ENCODE measurements at regions not wholly inside any gene's neighbourhood (a gene's known extent, or its start where the extent isn't known, plus 50 kb on each side); places are given as distances from the start of the nearest gene placed in this dataset.

- H3K4me2 ChIP-seq (ENCODE audit: low read length): no peak overlapping the region
- TF ChIP-seq CTCF (IDR thresholded peaks at IDR 0.05; ENCODE audit: low read depth, low read length, poor library complexity, severe bottlenecking): no peak
- TF ChIP-seq EZH2phosphoT487 (IDR thresholded peaks at IDR 0.05; ENCODE audit: borderline replicate concordance, low read length): no peak
- H3K79me2 ChIP-seq (ENCODE audit: control insufficient read depth, low read length): no peaks in the 10 kb centered on the region
- H3K9me3 ChIP-seq (ENCODE audit: control insufficient read depth, insufficient read depth, low read length): no peaks in the 10 kb centered on the region
- H3K36me3 ChIP-seq (ENCODE audit: control insufficient read depth, low read length): no peaks in the 10 kb centered on the region
- H3K27ac ChIP-seq (ENCODE audit: low read depth, low read length): no peak overlapping the region
- H4K20me1 ChIP-seq (ENCODE audit: control insufficient read depth, insufficient read depth, low read depth, low read length): no peaks in the 10 kb centered on the region
- H3K4me3 ChIP-seq (ENCODE audit: low read length): no peak overlapping the region
- no peaks in the 10 kb centered on the region for H3K4me1 ChIP-seq (ENCODE audit: control insufficient read depth, low read length)
- H3K9me2 ChIP-seq (replicated peaks; ENCODE audit: control insufficient read depth, low read length): no peaks in the 10 kb centered on the region
- H3K27me3 ChIP-seq (ENCODE audit: control insufficient read depth, low read length): no peaks in the 10 kb centered on the region
- no peaks in the 10 kb centered on the region for H3F3A ChIP-seq (ENCODE audit: control insufficient read depth, insufficient read depth)
Observed at GRCh38 chr16:73326770-73327470, 279.0 kb upstream of the ZFHX3 start.

GRCh38 chr16:73326221-73326620 lies 278.3 kb upstream of the ZFHX3 start:
- TF ChIP-seq CTCF (IDR thresholded peaks at IDR 0.05; ENCODE audit: low read depth, low read length, poor library complexity, severe bottlenecking) (no peak), EZH2phosphoT487 (IDR thresholded peaks at IDR 0.05; ENCODE audit: borderline replicate concordance, low read length) (no peak)
- no peaks in the 10 kb centered on the region for H3K79me2 ChIP-seq (ENCODE audit: control insufficient read depth, low read length)
- H3K9me3 ChIP-seq (ENCODE audit: control insufficient read depth, insufficient read depth, low read length): no peaks in the 10 kb centered on the region
- no peak overlapping the region for H3K27ac ChIP-seq (ENCODE audit: low read depth, low read length)
- H3F3A ChIP-seq (ENCODE audit: control insufficient read depth, insufficient read depth): no peaks in the 10 kb centered on the region
- no peaks in the 10 kb centered on the region for H4K20me1 ChIP-seq (ENCODE audit: control insufficient read depth, insufficient read depth, low read depth, low read length)
- no peaks in the 10 kb centered on the region for H3K9me2 ChIP-seq (replicated peaks; ENCODE audit: control insufficient read depth, low read length)
- no peak overlapping the region for H3K4me2 ChIP-seq (ENCODE audit: low read length)
- no peaks in the 10 kb centered on the region for H3K27me3 ChIP-seq (ENCODE audit: control insufficient read depth, low read length)
- H3K36me3 ChIP-seq (ENCODE audit: control insufficient read depth, low read length): no peaks in the 10 kb centered on the region
- H3K4me1 ChIP-seq (ENCODE audit: control insufficient read depth, low read length): no peaks in the 10 kb centered on the region
- H3K4me3 ChIP-seq (ENCODE audit: low read length): no peak overlapping the region

GRCh38 chr16:73323880-73324279 lies 276.0 kb upstream of the ZFHX3 start:
- no peak overlapping the region for H3K4me2 ChIP-seq (ENCODE audit: low read length)
- no peaks in the 10 kb centered on the region for H3K9me2 ChIP-seq (replicated peaks; ENCODE audit: control insufficient read depth, low read length)
- H4K20me1 ChIP-seq (ENCODE audit: control insufficient read depth, insufficient read depth, low read depth, low read length): no peaks in the 10 kb centered on the region
- no peaks in the 10 kb centered on the region for H3K27me3 ChIP-seq (ENCODE audit: control insufficient read depth, low read length)
- H3K79me2 ChIP-seq (ENCODE audit: control insufficient read depth, low read length): no peaks in the 10 kb centered on the region
- no peaks in the 10 kb centered on the region for H3K36me3 ChIP-seq (ENCODE audit: control insufficient read depth, low read length)
- H3K9me3 ChIP-seq (ENCODE audit: control insufficient read depth, insufficient read depth, low read length): no peaks in the 10 kb centered on the region
- H3F3A ChIP-seq (ENCODE audit: control insufficient read depth, insufficient read depth): no peaks in the 10 kb centered on the region
- no peaks in the 10 kb centered on the region for H3K4me1 ChIP-seq (ENCODE audit: control insufficient read depth, low read length)
- H3K4me3 ChIP-seq (ENCODE audit: low read length): no peak overlapping the region
- no peak overlapping the region for H3K27ac ChIP-seq (ENCODE audit: low read depth, low read length)
- TF ChIP-seq EZH2phosphoT487 (IDR thresholded peaks at IDR 0.05; ENCODE audit: borderline replicate concordance, low read length) (no peak), CTCF (IDR thresholded peaks at IDR 0.05; ENCODE audit: low read depth, low read length, poor library complexity, severe bottlenecking) (no peak)

Data from DOHH2 (cell line).